IMR-90 (cell line): ENCODE measurements at regions not wholly inside any gene's neighbourhood (a gene's known extent, or its start where the extent isn't known, plus 50 kb on each side); places are given as distances from the start of the nearest gene placed in this dataset.

Source experiments
- ATAC-seq: fragments of 200-7000 bp; cut with Tn5 transposase; 2 replicates; pipeline ENCODE4 v1.9.1; 2020; ENCODE audit warnings: low read depth, mild to moderate bottlenecking, moderate library complexity
- BruUV-seq: library from RNA; stranded (reverse); fragments of 400-500 nt; replicated peaks from 2 replicates; lab custom pipeline; 2021; lab: Mats Ljungman, UMichigan
- CTCF ChIA-PET: fragments of 300-600 bp; formaldehyde crosslinking; extraction: SDS; loops from one replicate; lab custom pipeline; 2021; ENCODE audit warnings: antibody characterized with exemption; lab: Yijun Ruan, JAX
- POLR2A ChIA-PET: fragments of 300-600 bp; sonication (Branson Sonifier 250); formaldehyde crosslinking; loops from one replicate; lab custom pipeline; 2022; ENCODE audit warnings: antibody characterized with exemption; ENCODE audit not compliant: unreplicated experiment; lab: Charles Lee
- DNase-seq: peaks from one replicate; pipeline ENCODE4 v3.0.0; 2013
- H2AFZ ChIP-seq: replicated peaks from 2 replicates; pipeline ENCODE3; 2013; ENCODE audit warnings: low read length, mild to moderate bottlenecking; ENCODE audit not compliant: poor library complexity
- H2AK5ac ChIP-seq: 2 replicates; pipeline ENCODE4 v1.6.1; 2013; ENCODE audit warnings: low read depth, low read length, inconsistent platforms
- H2AK9ac ChIP-seq: replicated peaks from 2 replicates; pipeline ENCODE3; 2013; ENCODE audit warnings: mild to moderate bottlenecking, low read depth, low read length, moderate library complexity; ENCODE audit not compliant: poor library complexity
- H2BK120ac ChIP-seq: 2 replicates; pipeline ENCODE4 v1.6.1; 2013; ENCODE audit warnings: low read depth, low read length, inconsistent platforms
- H2BK15ac ChIP-seq: 3 replicates; pipeline ENCODE4 v1.6.1; 2013; ENCODE audit warnings: low read depth, low read length, inconsistent platforms
- H2BK20ac ChIP-seq: 2 replicates; pipeline ENCODE4 v1.6.1; 2013; ENCODE audit warnings: low read depth, mild to moderate bottlenecking, inconsistent platforms, low read length, moderate library complexity
- H2BK5ac ChIP-seq: 2 replicates; pipeline ENCODE4 v1.6.1; 2013; ENCODE audit warnings: mild to moderate bottlenecking, low read depth, low read length, inconsistent platforms; ENCODE audit not compliant: poor library complexity, severe bottlenecking
- H3K14ac ChIP-seq: replicated peaks from 2 replicates; pipeline ENCODE4 v1.6.1; 2013; ENCODE audit warnings: low read depth, low read length, inconsistent platforms
- H3K18ac ChIP-seq: 2 replicates; pipeline ENCODE4 v1.6.1; 2013; ENCODE audit warnings: low read depth, low read length, control low read depth
- H3K23ac ChIP-seq: 2 replicates; pipeline ENCODE4 v1.6.1; 2013; ENCODE audit warnings: low read depth, low read length, inconsistent platforms
- H3K27ac ChIP-seq: 2 replicates; pipeline ENCODE4 v1.5.1; 2013; ENCODE audit warnings: mild to moderate bottlenecking, control low read depth, low read length; ENCODE audit not compliant: insufficient read depth
- H3K27me3 ChIP-seq: 2 replicates; pipeline ENCODE4 v1.6.1; 2013; ENCODE audit warnings: low read length; ENCODE audit not compliant: control insufficient read depth, insufficient read depth
- H3K36me3 ChIP-seq: 2 replicates; pipeline ENCODE4 v1.6.1; 2013; ENCODE audit warnings: low read length, mixed read lengths; ENCODE audit not compliant: control insufficient read depth, insufficient read depth
- H3K4ac ChIP-seq: 2 replicates; pipeline ENCODE4 v1.6.1; 2013; ENCODE audit warnings: low read depth, low read length, inconsistent platforms
- H3K4me1 ChIP-seq: 2 replicates; pipeline ENCODE4 v1.6.1; 2013; ENCODE audit warnings: low read length, mixed read lengths; ENCODE audit not compliant: control insufficient read depth, insufficient read depth
- H3K4me2 ChIP-seq: 2 replicates; pipeline ENCODE4 v1.6.1; 2013; ENCODE audit warnings: low read depth, mild to moderate bottlenecking, control low read depth, low read length, moderate library complexity
- H3K4me3 ChIP-seq: 2 replicates; pipeline ENCODE4 v1.5.1; 2013; ENCODE audit warnings: low read depth, mild to moderate bottlenecking, control low read depth, low read length, moderate library complexity; ENCODE audit not compliant: insufficient read depth
- H3K56ac ChIP-seq: 2 replicates; pipeline ENCODE4 v1.6.1; 2013; ENCODE audit warnings: low read length, inconsistent platforms; ENCODE audit not compliant: insufficient read depth; ENCODE audit errors: extremely low read depth
- H3K79me1 ChIP-seq, 2 experiments: 2 replicates each; pipeline ENCODE4 v1.6.1; 2013; ENCODE audit warnings: low read length in 2 of 2, inconsistent platforms in 1 of 2, low read depth in 1 of 2
- H3K9ac ChIP-seq: 2 replicates; pipeline ENCODE4 v1.6.1; 2013; ENCODE audit warnings: low read depth, low read length, control low read depth
- H3K9me1 ChIP-seq: 2 replicates; pipeline ENCODE4 v1.6.1; 2013; ENCODE audit warnings: low read length, inconsistent platforms; ENCODE audit not compliant: insufficient read depth
- H3K9me3 ChIP-seq: 2 replicates; pipeline ENCODE4 v1.6.1; 2013; ENCODE audit warnings: low read length; ENCODE audit not compliant: control insufficient read depth, insufficient read depth
- H4K20me1 ChIP-seq: 2 replicates; pipeline ENCODE4 v1.6.1; 2013; ENCODE audit warnings: low read length, inconsistent platforms; ENCODE audit not compliant: insufficient read depth
- H4K5ac ChIP-seq: 2 replicates; pipeline ENCODE4 v1.6.1; 2013; ENCODE audit warnings: mild to moderate bottlenecking, low read depth, low read length, control low read depth
- H4K8ac ChIP-seq, 2 experiments: 2 replicates each; pipeline ENCODE4 v1.6.1; 2013; ENCODE audit warnings: low read depth in 2 of 2, low read length in 2 of 2, control low read depth in 1 of 2, inconsistent platforms in 1 of 2
- H4K91ac ChIP-seq: 2 replicates; pipeline ENCODE4 v1.6.1; 2013; ENCODE audit warnings: low read depth, low read length, inconsistent platforms; ENCODE audit not compliant: insufficient read depth
- BHLHE40 ChIP-seq: fragments of 150-350 bp; IDR thresholded peaks from 2 replicates; pipeline ENCODE4 v1.6.1; 2016; ENCODE audit warnings: mild to moderate bottlenecking, low read depth, low read length
- CEBPB ChIP-seq: IDR thresholded peaks from 2 replicates; pipeline ENCODE4 v1.6.1; 2012; ENCODE audit warnings: low read depth, low read length, improper control_type of control experiment
- CHD1 ChIP-seq: IDR thresholded peaks from 2 replicates; pipeline ENCODE4 v1.6.1; 2012; ENCODE audit warnings: low read depth, low read length, improper control_type of control experiment
- FOS ChIP-seq: fragments of 150-350 bp; IDR thresholded peaks from 2 replicates; pipeline ENCODE4 v1.6.1; 2016; ENCODE audit warnings: low read depth, low read length
- MAFK ChIP-seq: IDR thresholded peaks from 2 replicates; pipeline ENCODE4 v1.6.1; 2012; ENCODE audit warnings: low read depth, low read length, improper control_type of control experiment
- MAZ ChIP-seq: IDR thresholded peaks from 2 replicates; pipeline ENCODE4 v1.6.1; 2012; ENCODE audit warnings: low read depth, mild to moderate bottlenecking, low read length, improper control_type of control experiment, moderate library complexity, borderline replicate concordance
- MXI1 ChIP-seq: IDR thresholded peaks from 2 replicates; pipeline ENCODE4 v1.6.1; 2012; ENCODE audit warnings: low read depth, mild to moderate bottlenecking, low read length, moderate library complexity, borderline replicate concordance
- NFE2L2 ChIP-seq: fragments of 150-350 bp; IDR thresholded peaks from 2 replicates; pipeline ENCODE4 v1.6.1; 2016; ENCODE audit warnings: low read depth, mild to moderate bottlenecking, low read length
- POLR2A ChIP-seq: IDR thresholded peaks from 2 replicates; pipeline ENCODE4 v1.6.1; 2012; ENCODE audit warnings: mild to moderate bottlenecking, low read depth, low read length
- RAD21 ChIP-seq: IDR thresholded peaks from 2 replicates; pipeline ENCODE4 v1.6.1; 2012; ENCODE audit warnings: low read length, improper control_type of control experiment
- RCOR1 ChIP-seq: IDR thresholded peaks from 2 replicates; pipeline ENCODE4 v1.6.1; 2012; ENCODE audit warnings: mild to moderate bottlenecking, low read length, improper control_type of control experiment; ENCODE audit not compliant: insufficient replicate concordance
- RFX5 ChIP-seq: IDR thresholded peaks from 2 replicates; pipeline ENCODE4 v1.8.0; 2012; ENCODE audit warnings: low read depth, mild to moderate bottlenecking, low read length, moderate library complexity
- SMC3 ChIP-seq: fragments of 150-350 bp; IDR thresholded peaks from 2 replicates; pipeline ENCODE4 v1.6.1; 2016; ENCODE audit warnings: low read depth, mild to moderate bottlenecking, antibody characterized with exemption, low read length, moderate library complexity
- WGBS, 2 experiments: methylation state at CpG; one replicate each; pipeline versions ENCODE4 v1.1.5 to v1.1.7; 2013; ENCODE audit warnings: missing lambda C conversion rate in 2 of 2; ENCODE audit not compliant: insufficient read length in 1 of 2; ENCODE audit errors: extremely low coverage in 2 of 2; 5-methylcytosine and 5-hydroxymethylcytosine counted together
- dilution Hi-C: fragments of 300-500 bp; cut with HindIII; formaldehyde crosslinking; loops from one replicate; pipeline ENCODE4 v1.14.3; 2018; ENCODE audit warnings: low sequenced_read_pairs; ENCODE audit not compliant: unreplicated experiment
- in situ Hi-C: fragments of 300-500 bp; cut with MboI; formaldehyde crosslinking; loops from 3 replicates; pipeline ENCODE4 v1.14.3; 2019; ENCODE audit warnings: low sequenced_read_pairs, inconsistent platforms, mixed read lengths
- intact Hi-C: fragments of 100-400 bp; cut with micrococcal nuclease; formaldehyde crosslinking; loops from 2 replicates; pipeline ENCODE4 v1.10.0; 2022
- TF ChIP-seq, protein P1 (sequence below): fragments of 150-350 bp; IDR thresholded peaks from 2 replicates; pipeline ENCODE4 v1.6.1; 2017; ENCODE audit warnings: mild to moderate bottlenecking, antibody characterized with exemption, low read length, low read depth
- TF ChIP-seq, protein P2 (sequence below): fragments of 150-350 bp; IDR thresholded peaks from 2 replicates; pipeline ENCODE4 v1.6.1; 2016; ENCODE audit warnings: low read depth, mild to moderate bottlenecking, low read length, moderate library complexity, borderline replicate concordance
- TF ChIP-seq, protein P3 (sequence below): conservative IDR thresholded peaks from 2 replicates; pipeline ENCODE4 v1.5.1; 2012; ENCODE audit warnings: mild to moderate bottlenecking, low read depth, low read length, improper control_type of control experiment

DNA sequence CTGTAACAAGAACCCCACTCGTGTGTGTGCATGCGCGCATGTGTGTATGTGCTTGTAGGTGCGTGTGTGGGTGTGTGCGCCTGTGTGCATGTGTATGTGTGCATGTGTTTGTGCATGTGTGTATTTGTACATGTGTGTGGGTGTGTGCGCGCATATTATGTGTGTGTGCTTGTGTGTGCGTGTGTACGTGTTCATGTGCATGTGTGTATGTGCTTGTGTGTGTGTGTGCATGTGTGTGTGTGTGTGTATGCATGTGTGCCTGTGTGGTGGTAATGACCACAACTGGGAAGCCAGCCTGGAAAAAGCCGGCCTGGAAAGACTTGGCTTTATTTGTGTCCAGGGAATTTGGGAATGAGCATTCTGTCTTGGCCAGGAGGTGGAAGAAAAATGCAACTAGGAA is 157.5 kb downstream of the PAX1 start:
- 84% methylated on average over 5 of the region's 10 CpGs; no CpG with 5 or more reads in 1 of the 2 experiments for WGBS, 2 experiments
- no peak overlapping the region for H3K4me3 ChIP-seq
- no peak for DNase-seq
- in situ Hi-C loops (no loop called here), intact Hi-C loops (no loop called here), dilution Hi-C loops (no loop called here)
- no peak overlapping the region for H2AFZ ChIP-seq
- H3K36me3 ChIP-seq, result no peaks in the 10 kb centered on the region
- no peak overlapping the region for H2BK5ac ChIP-seq
- no peak overlapping the region for H3K9ac ChIP-seq
- no peaks in the 10 kb centered on the region for H4K20me1 ChIP-seq
- H2AK5ac ChIP-seq, result no peak overlapping the region
- no peak overlapping the region for H3K4me2 ChIP-seq
- no peak overlapping the region for H3K27ac ChIP-seq
- no peak overlapping the region for H3K56ac ChIP-seq
- no peaks in the 10 kb centered on the region for H3K27me3 ChIP-seq
- H3K14ac ChIP-seq, result no peak overlapping the region
- no peak overlapping the region for H2BK20ac ChIP-seq
- no peak overlapping the region for H4K91ac ChIP-seq
- no peak overlapping the region for H3K23ac ChIP-seq
- CTCF ChIA-PET, result interaction anchor here (0.6 kb wide), 1 partner anchor 42 kb away, joined by 3 read pairs; no protein-coding TSS in a partner anchor
- no peak overlapping the region for H3K18ac ChIP-seq
- POLR2A ChIA-PET, result no interaction called here
- no peak overlapping the region for H2BK120ac ChIP-seq
- H3K79me1 ChIP-seq, result no peaks in the 10 kb centered on the region
- no peak for ATAC-seq
- BruUV-seq, result no TSS peak
- no peak for TF ChIP-seq SMC3
- TF ChIP-seq RFX5, result no peak
- no peak for TF ChIP-seq POLR2A
- TF ChIP-seq, protein P1, sequence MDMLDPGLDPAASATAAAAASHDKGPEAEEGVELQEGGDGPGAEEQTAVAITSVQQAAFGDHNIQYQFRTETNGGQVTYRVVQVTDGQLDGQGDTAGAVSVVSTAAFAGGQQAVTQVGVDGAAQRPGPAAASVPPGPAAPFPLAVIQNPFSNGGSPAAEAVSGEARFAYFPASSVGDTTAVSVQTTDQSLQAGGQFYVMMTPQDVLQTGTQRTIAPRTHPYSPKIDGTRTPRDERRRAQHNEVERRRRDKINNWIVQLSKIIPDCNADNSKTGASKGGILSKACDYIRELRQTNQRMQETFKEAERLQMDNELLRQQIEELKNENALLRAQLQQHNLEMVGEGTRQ, result no peak
- no peak for TF ChIP-seq CHD1
- TF ChIP-seq MAFK, result no peak
- TF ChIP-seq NFE2L2, result no peak
- no peak for TF ChIP-seq FOS
- TF ChIP-seq RCOR1, result no peak
- TF ChIP-seq CEBPB, result no peak
- no peak for TF ChIP-seq RAD21
- TF ChIP-seq MAZ, result no peak
- TF ChIP-seq, protein P2, sequence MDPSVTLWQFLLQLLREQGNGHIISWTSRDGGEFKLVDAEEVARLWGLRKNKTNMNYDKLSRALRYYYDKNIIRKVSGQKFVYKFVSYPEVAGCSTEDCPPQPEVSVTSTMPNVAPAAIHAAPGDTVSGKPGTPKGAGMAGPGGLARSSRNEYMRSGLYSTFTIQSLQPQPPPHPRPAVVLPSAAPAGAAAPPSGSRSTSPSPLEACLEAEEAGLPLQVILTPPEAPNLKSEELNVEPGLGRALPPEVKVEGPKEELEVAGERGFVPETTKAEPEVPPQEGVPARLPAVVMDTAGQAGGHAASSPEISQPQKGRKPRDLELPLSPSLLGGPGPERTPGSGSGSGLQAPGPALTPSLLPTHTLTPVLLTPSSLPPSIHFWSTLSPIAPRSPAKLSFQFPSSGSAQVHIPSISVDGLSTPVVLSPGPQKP, result no peak
- TF ChIP-seq MXI1, result no peak
- no peak for TF ChIP-seq BHLHE40
- TF ChIP-seq, protein P3, sequence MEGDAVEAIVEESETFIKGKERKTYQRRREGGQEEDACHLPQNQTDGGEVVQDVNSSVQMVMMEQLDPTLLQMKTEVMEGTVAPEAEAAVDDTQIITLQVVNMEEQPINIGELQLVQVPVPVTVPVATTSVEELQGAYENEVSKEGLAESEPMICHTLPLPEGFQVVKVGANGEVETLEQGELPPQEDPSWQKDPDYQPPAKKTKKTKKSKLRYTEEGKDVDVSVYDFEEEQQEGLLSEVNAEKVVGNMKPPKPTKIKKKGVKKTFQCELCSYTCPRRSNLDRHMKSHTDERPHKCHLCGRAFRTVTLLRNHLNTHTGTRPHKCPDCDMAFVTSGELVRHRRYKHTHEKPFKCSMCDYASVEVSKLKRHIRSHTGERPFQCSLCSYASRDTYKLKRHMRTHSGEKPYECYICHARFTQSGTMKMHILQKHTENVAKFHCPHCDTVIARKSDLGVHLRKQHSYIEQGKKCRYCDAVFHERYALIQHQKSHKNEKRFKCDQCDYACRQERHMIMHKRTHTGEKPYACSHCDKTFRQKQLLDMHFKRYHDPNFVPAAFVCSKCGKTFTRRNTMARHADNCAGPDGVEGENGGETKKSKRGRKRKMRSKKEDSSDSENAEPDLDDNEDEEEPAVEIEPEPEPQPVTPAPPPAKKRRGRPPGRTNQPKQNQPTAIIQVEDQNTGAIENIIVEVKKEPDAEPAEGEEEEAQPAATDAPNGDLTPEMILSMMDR, result no peak
- no peak overlapping the region for H2AK9ac ChIP-seq
- no peak overlapping the region for H4K8ac ChIP-seq
- H2BK15ac ChIP-seq, result no peak overlapping the region
- peaks cover 26% of the 10 kb centered on the region for H3K9me3 ChIP-seq
- H3K4me1 ChIP-seq, result no peaks in the 10 kb centered on the region
- no peak overlapping the region for H4K5ac ChIP-seq
- H3K9me1 ChIP-seq, result no peaks in the 10 kb centered on the region
- no peak overlapping the region for H3K4ac ChIP-seq
